ENCODE measurements at regions not wholly inside any gene's neighbourhood (a gene's known extent, or its start where the extent isn't known, plus 50 kb on each side); places are given as distances from the start of the nearest gene placed in this dataset.
"Not testable (repeated sequence)": the region's sequence is repeated elsewhere in the genome, so short reads cannot be mapped to it uniquely, and the experiment has no call there.

- Histone ChIP-seq H3K9me3 (ENCODE audit: low read depth) (no peaks in the 10 kb centered on the region), H2AFZ (no peak overlapping the region), H3K4me3 (no peak overlapping the region), H3K36me3 (ENCODE audit: low read depth) (no peaks in the 10 kb centered on the region), H3K79me2 (ENCODE audit: insufficient read depth) (no peaks in the 10 kb centered on the region), H3F3A (ENCODE audit: insufficient read depth) (0 out of 2 replicates have a peak, but pooled peaks cover 7% of the 10 kb centered on the region), H3K9ac (no peak overlapping the region), H4K20me1 (ENCODE audit: insufficient read depth) (no peaks in the 10 kb centered on the region), H3K27ac (no peak overlapping the region), H3K4me2 (ENCODE audit: unreplicated experiment) (no peak overlapping the region), H3K9me2 (ENCODE audit: insufficient read depth) (no peaks in the 10 kb centered on the region), H3K4me1 (ENCODE audit: insufficient read depth) (peaks cover 11% of the 10 kb centered on the region), H3K27me3 (replicated peaks; ENCODE audit: insufficient read depth) (no peaks in the 10 kb centered on the region)
- WGBS, 2 experiments (ENCODE audit: low coverage in 1 of 2, low lambda C conversion rate in 2 of 2, missing lambda C conversion rate in 2 of 2) = 56 to 61% methylated on average over 3 of the region's 3 CpGs
- in situ Hi-C loops (cut with MboI) = no loop called here
- no peak for DNase-seq
- no peak for TF ChIP-seq EZH2phosphoT487 (IDR thresholded peaks at IDR 0.05; ENCODE audit: insufficient read depth, low read depth)
- no peak for TF ChIP-seq EZH2 (IDR thresholded peaks at IDR 0.05; ENCODE audit: insufficient read depth, poor library complexity, severe bottlenecking)
These were observed 1763.7 kb upstream of the SEL1L start for GRCh38 chr14:83297361-83297760.

- 56 to 65% methylated on average over 2 of the region's 2 CpGs for WGBS, 2 experiments (ENCODE audit: low coverage in 1 of 2, low lambda C conversion rate in 2 of 2, missing lambda C conversion rate in 2 of 2)
These were observed 1764.4 kb upstream of the SEL1L start for GRCh38 chr14:83298016-83298415.

GRCh38 chr14:83300476-83301064, 1766.9 kb upstream of the SEL1L start:
- 19 to 32% methylated on average over 1 of the region's 1 CpG for WGBS, 2 experiments (ENCODE audit: low coverage in 1 of 2, low lambda C conversion rate in 2 of 2, missing lambda C conversion rate in 2 of 2)
- Histone ChIP-seq H3K9ac (no peak overlapping the region), H3K27ac (no peak overlapping the region), H4K20me1 (ENCODE audit: insufficient read depth) (no peaks in the 10 kb centered on the region), H3K4me3 (no peak overlapping the region), H3K9me3 (ENCODE audit: low read depth) (no peaks in the 10 kb centered on the region), H3K4me1 (ENCODE audit: insufficient read depth) (no peaks in the 10 kb centered on the region), H3K4me2 (ENCODE audit: unreplicated experiment) (no peak overlapping the region), H3K79me2 (ENCODE audit: insufficient read depth) (no peaks in the 10 kb centered on the region), H3K36me3 (ENCODE audit: low read depth) (no peaks in the 10 kb centered on the region), H3K27me3 (replicated peaks; ENCODE audit: insufficient read depth) (no peaks in the 10 kb centered on the region), H3K9me2 (ENCODE audit: insufficient read depth) (no peaks in the 10 kb centered on the region), H3F3A (ENCODE audit: insufficient read depth) (no peaks in the 10 kb centered on the region), H2AFZ (no peak overlapping the region)
- peak; percentile 58 for DNase-seq
- in situ Hi-C loops (cut with MboI) = no loop called here
- TF ChIP-seq EZH2 (IDR thresholded peaks at IDR 0.05; ENCODE audit: insufficient read depth, poor library complexity, severe bottlenecking) (no peak), EZH2phosphoT487 (IDR thresholded peaks at IDR 0.05; ENCODE audit: insufficient read depth, low read depth) (no peak)

More at GRCh38 chr14:83298016-83298415, 1764.4 kb upstream of the SEL1L start:
- in situ Hi-C loops (cut with MboI); H3K79me2 ChIP-seq (ENCODE audit: insufficient read depth); H3K9ac ChIP-seq; H3K36me3 ChIP-seq (ENCODE audit: low read depth); H3K4me2 ChIP-seq (ENCODE audit: unreplicated experiment); H3K27ac ChIP-seq; H3K27me3 ChIP-seq (replicated peaks; ENCODE audit: insufficient read depth); H2AFZ ChIP-seq; H4K20me1 ChIP-seq (ENCODE audit: insufficient read depth); H3K9me3 ChIP-seq (ENCODE audit: low read depth); H3K4me3 ChIP-seq; H3K9me2 ChIP-seq (ENCODE audit: insufficient read depth); DNase-seq; H3F3A ChIP-seq (ENCODE audit: insufficient read depth): not testable (repeated sequence)
- H3K4me1 ChIP-seq (ENCODE audit: insufficient read depth) = peaks cover 11% of the 10 kb centered on the region

- Histone ChIP-seq H3K4me2 (ENCODE audit: unreplicated experiment) (no peak overlapping the region), H3K9me2 (ENCODE audit: insufficient read depth) (no peaks in the 10 kb centered on the region), H3K9me3 (ENCODE audit: low read depth) (no peaks in the 10 kb centered on the region), H3F3A (ENCODE audit: insufficient read depth) (no peaks in the 10 kb centered on the region), H3K36me3 (ENCODE audit: low read depth) (no peaks in the 10 kb centered on the region), H4K20me1 (ENCODE audit: insufficient read depth) (no peaks in the 10 kb centered on the region), H3K27me3 (replicated peaks; ENCODE audit: insufficient read depth) (no peaks in the 10 kb centered on the region), H2AFZ (no peak overlapping the region), H3K4me1 (ENCODE audit: insufficient read depth) (no peaks in the 10 kb centered on the region), H3K4me3 (no peak overlapping the region), H3K27ac (no peak overlapping the region), H3K9ac (no peak overlapping the region), H3K79me2 (ENCODE audit: insufficient read depth) (no peaks in the 10 kb centered on the region)
- DNase-seq = no peak
- TF ChIP-seq EZH2phosphoT487 (IDR thresholded peaks at IDR 0.05; ENCODE audit: insufficient read depth, low read depth) = no peak
- TF ChIP-seq EZH2 (IDR thresholded peaks at IDR 0.05; ENCODE audit: insufficient read depth, poor library complexity, severe bottlenecking) = no peak
- in situ Hi-C loops (cut with MboI) = no loop called here
- WGBS, 2 experiments (ENCODE audit: low coverage in 1 of 2, low lambda C conversion rate in 2 of 2, missing lambda C conversion rate in 2 of 2) = 48 to 54% methylated on average over 3 of the region's 3 CpGs
These were observed 1768.1 kb upstream of the SEL1L start for GRCh38 chr14:83301791-83302190.

- H4K20me1 ChIP-seq (ENCODE audit: insufficient read depth) = no peaks in the 10 kb centered on the region
- no peaks in the 10 kb centered on the region for H3K79me2 ChIP-seq (ENCODE audit: insufficient read depth)
- H3K4me2 ChIP-seq (ENCODE audit: unreplicated experiment) = no peak overlapping the region
- no peak overlapping the region for H3K9ac ChIP-seq
- H3K4me3 ChIP-seq = no peak overlapping the region
- H3K4me1 ChIP-seq (ENCODE audit: insufficient read depth) = no peaks in the 10 kb centered on the region
- WGBS, 2 experiments (ENCODE audit: low coverage in 1 of 2, low lambda C conversion rate in 2 of 2, missing lambda C conversion rate in 2 of 2) = 79 to 80% methylated on average over 1 of the region's 1 CpG
- H3K9me3 ChIP-seq (ENCODE audit: low read depth) = no peaks in the 10 kb centered on the region
- no peak for TF ChIP-seq EZH2 (IDR thresholded peaks at IDR 0.05; ENCODE audit: insufficient read depth, poor library complexity, severe bottlenecking)
- no peak for TF ChIP-seq EZH2phosphoT487 (IDR thresholded peaks at IDR 0.05; ENCODE audit: insufficient read depth, low read depth)
- H3K27me3 ChIP-seq (replicated peaks; ENCODE audit: insufficient read depth) = no peaks in the 10 kb centered on the region
- H3K36me3 ChIP-seq (ENCODE audit: low read depth) = no peaks in the 10 kb centered on the region
- H3K27ac ChIP-seq = no peak overlapping the region
- no peaks in the 10 kb centered on the region for H3K9me2 ChIP-seq (ENCODE audit: insufficient read depth)
- in situ Hi-C loops (cut with MboI) = no loop called here
- no peak for DNase-seq
- no peak overlapping the region for H2AFZ ChIP-seq
- H3F3A ChIP-seq (ENCODE audit: insufficient read depth) = no peaks in the 10 kb centered on the region
These were observed 1775.6 kb upstream of the SEL1L start for GRCh38 chr14:83309211-83309610.
